IMR-90 (cell line): ENCODE measurements at regions not wholly inside any gene's neighbourhood (a gene's known extent, or its start where the extent isn't known, plus 50 kb on each side); places are given as distances from the start of the nearest gene placed in this dataset.
A peak's percentile ranks its signal among the peaks of the same experiment; 100 is the strongest.

Experiments used
- ATAC-seq: fragments of 200-7000 bp; cut with Tn5 transposase; 2 replicates; pipeline ENCODE4 v1.9.1; 2020; ENCODE audit warnings: low read depth, mild to moderate bottlenecking, moderate library complexity
- BruUV-seq: library from RNA; stranded (reverse); fragments of 400-500 nt; replicated peaks from 2 replicates; lab custom pipeline; 2021; lab: Mats Ljungman, UMichigan
- CTCF ChIA-PET: fragments of 300-600 bp; formaldehyde crosslinking; extraction: SDS; loops from one replicate; lab custom pipeline; 2021; ENCODE audit warnings: antibody characterized with exemption; lab: Yijun Ruan, JAX
- POLR2A ChIA-PET: fragments of 300-600 bp; sonication (Branson Sonifier 250); formaldehyde crosslinking; loops from one replicate; lab custom pipeline; 2022; ENCODE audit warnings: antibody characterized with exemption; ENCODE audit not compliant: unreplicated experiment; lab: Charles Lee
- DNase-seq: peaks from one replicate; pipeline ENCODE4 v3.0.0; 2013
- H2AFZ ChIP-seq: replicated peaks from 2 replicates; pipeline ENCODE3; 2013; ENCODE audit warnings: low read length, mild to moderate bottlenecking; ENCODE audit not compliant: poor library complexity
- H2AK5ac ChIP-seq: 2 replicates; pipeline ENCODE4 v1.6.1; 2013; ENCODE audit warnings: low read depth, low read length, inconsistent platforms
- H2AK9ac ChIP-seq: replicated peaks from 2 replicates; pipeline ENCODE3; 2013; ENCODE audit warnings: mild to moderate bottlenecking, low read depth, low read length, moderate library complexity; ENCODE audit not compliant: poor library complexity
- H2BK120ac ChIP-seq: 2 replicates; pipeline ENCODE4 v1.6.1; 2013; ENCODE audit warnings: low read depth, low read length, inconsistent platforms
- H2BK15ac ChIP-seq: 3 replicates; pipeline ENCODE4 v1.6.1; 2013; ENCODE audit warnings: low read depth, low read length, inconsistent platforms
- H2BK20ac ChIP-seq: 2 replicates; pipeline ENCODE4 v1.6.1; 2013; ENCODE audit warnings: low read depth, mild to moderate bottlenecking, inconsistent platforms, low read length, moderate library complexity
- H2BK5ac ChIP-seq: 2 replicates; pipeline ENCODE4 v1.6.1; 2013; ENCODE audit warnings: mild to moderate bottlenecking, low read depth, low read length, inconsistent platforms; ENCODE audit not compliant: poor library complexity, severe bottlenecking
- H3K14ac ChIP-seq: replicated peaks from 2 replicates; pipeline ENCODE4 v1.6.1; 2013; ENCODE audit warnings: low read depth, low read length, inconsistent platforms
- H3K18ac ChIP-seq: 2 replicates; pipeline ENCODE4 v1.6.1; 2013; ENCODE audit warnings: low read depth, low read length, control low read depth
- H3K23ac ChIP-seq: 2 replicates; pipeline ENCODE4 v1.6.1; 2013; ENCODE audit warnings: low read depth, low read length, inconsistent platforms
- H3K27ac ChIP-seq: 2 replicates; pipeline ENCODE4 v1.5.1; 2013; ENCODE audit warnings: mild to moderate bottlenecking, control low read depth, low read length; ENCODE audit not compliant: insufficient read depth
- H3K27me3 ChIP-seq: 2 replicates; pipeline ENCODE4 v1.6.1; 2013; ENCODE audit warnings: low read length; ENCODE audit not compliant: control insufficient read depth, insufficient read depth
- H3K36me3 ChIP-seq: 2 replicates; pipeline ENCODE4 v1.6.1; 2013; ENCODE audit warnings: low read length, mixed read lengths; ENCODE audit not compliant: control insufficient read depth, insufficient read depth
- H3K4ac ChIP-seq: 2 replicates; pipeline ENCODE4 v1.6.1; 2013; ENCODE audit warnings: low read depth, low read length, inconsistent platforms
- H3K4me1 ChIP-seq: 2 replicates; pipeline ENCODE4 v1.6.1; 2013; ENCODE audit warnings: low read length, mixed read lengths; ENCODE audit not compliant: control insufficient read depth, insufficient read depth
- H3K4me2 ChIP-seq: 2 replicates; pipeline ENCODE4 v1.6.1; 2013; ENCODE audit warnings: low read depth, mild to moderate bottlenecking, control low read depth, low read length, moderate library complexity
- H3K4me3 ChIP-seq: 2 replicates; pipeline ENCODE4 v1.5.1; 2013; ENCODE audit warnings: low read depth, mild to moderate bottlenecking, control low read depth, low read length, moderate library complexity; ENCODE audit not compliant: insufficient read depth
- H3K56ac ChIP-seq: 2 replicates; pipeline ENCODE4 v1.6.1; 2013; ENCODE audit warnings: low read length, inconsistent platforms; ENCODE audit not compliant: insufficient read depth; ENCODE audit errors: extremely low read depth
- H3K79me1 ChIP-seq, 2 experiments: 2 replicates each; pipeline ENCODE4 v1.6.1; 2013; ENCODE audit warnings: low read length in 2 of 2, inconsistent platforms in 1 of 2, low read depth in 1 of 2
- H3K9ac ChIP-seq: 2 replicates; pipeline ENCODE4 v1.6.1; 2013; ENCODE audit warnings: low read depth, low read length, control low read depth
- H3K9me1 ChIP-seq: 2 replicates; pipeline ENCODE4 v1.6.1; 2013; ENCODE audit warnings: low read length, inconsistent platforms; ENCODE audit not compliant: insufficient read depth
- H3K9me3 ChIP-seq: 2 replicates; pipeline ENCODE4 v1.6.1; 2013; ENCODE audit warnings: low read length; ENCODE audit not compliant: control insufficient read depth, insufficient read depth
- H4K20me1 ChIP-seq: 2 replicates; pipeline ENCODE4 v1.6.1; 2013; ENCODE audit warnings: low read length, inconsistent platforms; ENCODE audit not compliant: insufficient read depth
- H4K5ac ChIP-seq: 2 replicates; pipeline ENCODE4 v1.6.1; 2013; ENCODE audit warnings: mild to moderate bottlenecking, low read depth, low read length, control low read depth
- H4K8ac ChIP-seq, 2 experiments: 2 replicates each; pipeline ENCODE4 v1.6.1; 2013; ENCODE audit warnings: low read depth in 2 of 2, low read length in 2 of 2, control low read depth in 1 of 2, inconsistent platforms in 1 of 2
- H4K91ac ChIP-seq: 2 replicates; pipeline ENCODE4 v1.6.1; 2013; ENCODE audit warnings: low read depth, low read length, inconsistent platforms; ENCODE audit not compliant: insufficient read depth
- CEBPB ChIP-seq: IDR thresholded peaks from 2 replicates; pipeline ENCODE4 v1.6.1; 2012; ENCODE audit warnings: low read depth, low read length, improper control_type of control experiment
- MAFK ChIP-seq: IDR thresholded peaks from 2 replicates; pipeline ENCODE4 v1.6.1; 2012; ENCODE audit warnings: low read depth, low read length, improper control_type of control experiment
- NFE2L2 ChIP-seq: fragments of 150-350 bp; IDR thresholded peaks from 2 replicates; pipeline ENCODE4 v1.6.1; 2016; ENCODE audit warnings: low read depth, mild to moderate bottlenecking, low read length
- RCOR1 ChIP-seq: IDR thresholded peaks from 2 replicates; pipeline ENCODE4 v1.6.1; 2012; ENCODE audit warnings: mild to moderate bottlenecking, low read length, improper control_type of control experiment; ENCODE audit not compliant: insufficient replicate concordance
- RFX5 ChIP-seq: IDR thresholded peaks from 2 replicates; pipeline ENCODE4 v1.8.0; 2012; ENCODE audit warnings: low read depth, mild to moderate bottlenecking, low read length, moderate library complexity
- SMC3 ChIP-seq: fragments of 150-350 bp; IDR thresholded peaks from 2 replicates; pipeline ENCODE4 v1.6.1; 2016; ENCODE audit warnings: low read depth, mild to moderate bottlenecking, antibody characterized with exemption, low read length, moderate library complexity
- WGBS, 2 experiments: methylation state at CpG; one replicate each; pipeline versions ENCODE4 v1.1.5 to v1.1.7; 2013; ENCODE audit warnings: missing lambda C conversion rate in 2 of 2; ENCODE audit not compliant: insufficient read length in 1 of 2; ENCODE audit errors: extremely low coverage in 2 of 2; 5-methylcytosine and 5-hydroxymethylcytosine counted together
- dilution Hi-C: fragments of 300-500 bp; cut with HindIII; formaldehyde crosslinking; loops from one replicate; pipeline ENCODE4 v1.14.3; 2018; ENCODE audit warnings: low sequenced_read_pairs; ENCODE audit not compliant: unreplicated experiment
- in situ Hi-C: fragments of 300-500 bp; cut with MboI; formaldehyde crosslinking; loops from 3 replicates; pipeline ENCODE4 v1.14.3; 2019; ENCODE audit warnings: low sequenced_read_pairs, inconsistent platforms, mixed read lengths
- intact Hi-C: fragments of 100-400 bp; cut with micrococcal nuclease; formaldehyde crosslinking; loops from 2 replicates; pipeline ENCODE4 v1.10.0; 2022
- TF ChIP-seq, protein P1 (sequence below): fragments of 150-350 bp; IDR thresholded peaks from 2 replicates; pipeline ENCODE4 v1.6.1; 2016; ENCODE audit warnings: low read depth, mild to moderate bottlenecking, low read length, moderate library complexity, borderline replicate concordance

DNA sequence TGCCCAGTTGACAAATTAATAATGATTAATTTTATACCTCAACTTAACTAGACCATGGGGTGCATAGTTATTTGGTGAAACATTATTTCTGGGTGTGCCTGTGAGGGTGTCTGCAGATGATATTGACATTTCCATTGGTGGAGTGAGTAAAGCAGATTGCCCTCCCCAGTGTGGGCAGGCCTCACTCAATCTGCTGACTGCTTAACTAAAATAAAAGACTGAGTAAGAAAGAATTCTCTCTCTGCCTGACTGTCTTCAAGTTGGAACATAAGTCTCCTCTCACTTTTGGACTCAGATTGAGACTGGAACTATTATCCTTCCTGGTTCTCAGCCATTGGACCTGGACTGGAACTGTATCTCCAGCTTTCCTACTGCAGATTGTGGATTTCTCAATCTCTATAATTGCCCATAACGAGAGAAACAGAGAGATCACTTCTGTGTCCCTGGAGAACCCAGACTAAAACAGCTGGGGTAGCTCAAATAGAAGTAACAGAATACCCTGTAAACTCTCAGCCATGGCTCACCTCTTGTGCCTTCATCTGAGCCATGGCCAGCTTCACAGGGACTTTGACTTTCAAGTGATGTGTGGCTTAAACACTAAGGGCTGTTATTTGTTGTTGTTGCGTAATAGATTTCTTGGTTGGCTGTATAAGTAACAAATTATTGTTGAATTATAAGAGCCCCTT is 575.3 kb upstream of the RAB6C start:
- no peak overlapping the region for H2AK9ac ChIP-seq
- H3K4me3 ChIP-seq: no peak overlapping the region
- H4K8ac ChIP-seq: no peak overlapping the region
- no CpG with 5 or more reads among the region's 2 CpGs for WGBS, 2 experiments
- dilution Hi-C loops (no loop called here), in situ Hi-C loops (no loop called here), intact Hi-C loops (no loop called here)
- no peak overlapping the region for H4K5ac ChIP-seq
- H2AK5ac ChIP-seq: no peak overlapping the region
- no peak overlapping the region for H3K4me2 ChIP-seq
- CTCF ChIA-PET: no interaction called here
- H3K18ac ChIP-seq: no peak overlapping the region
- no peak overlapping the region for H2BK120ac ChIP-seq
- DNase-seq: no peak
- TF ChIP-seq CEBPB: peak; percentile 81
- no peak for TF ChIP-seq NFE2L2
- TF ChIP-seq SMC3: no peak
- TF ChIP-seq RFX5: no peak
- TF ChIP-seq, protein P1, sequence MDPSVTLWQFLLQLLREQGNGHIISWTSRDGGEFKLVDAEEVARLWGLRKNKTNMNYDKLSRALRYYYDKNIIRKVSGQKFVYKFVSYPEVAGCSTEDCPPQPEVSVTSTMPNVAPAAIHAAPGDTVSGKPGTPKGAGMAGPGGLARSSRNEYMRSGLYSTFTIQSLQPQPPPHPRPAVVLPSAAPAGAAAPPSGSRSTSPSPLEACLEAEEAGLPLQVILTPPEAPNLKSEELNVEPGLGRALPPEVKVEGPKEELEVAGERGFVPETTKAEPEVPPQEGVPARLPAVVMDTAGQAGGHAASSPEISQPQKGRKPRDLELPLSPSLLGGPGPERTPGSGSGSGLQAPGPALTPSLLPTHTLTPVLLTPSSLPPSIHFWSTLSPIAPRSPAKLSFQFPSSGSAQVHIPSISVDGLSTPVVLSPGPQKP: no peak
- TF ChIP-seq RCOR1: no peak
- no peak for TF ChIP-seq MAFK
- no peak for ATAC-seq
- H3K23ac ChIP-seq: no peak overlapping the region
- no peak overlapping the region for H3K27ac ChIP-seq
- H3K9me3 ChIP-seq: peaks cover 11% of the 10 kb centered on the region
- H3K4me1 ChIP-seq: no peaks in the 10 kb centered on the region
- no peaks in the 10 kb centered on the region for H3K36me3 ChIP-seq
- no peak overlapping the region for H2BK5ac ChIP-seq
- no TSS peak for BruUV-seq
- H3K9ac ChIP-seq: no peak overlapping the region
- H2BK15ac ChIP-seq: no peak overlapping the region
- H4K91ac ChIP-seq: no peak overlapping the region
- H2BK20ac ChIP-seq: no peak overlapping the region
- no peak overlapping the region for H3K4ac ChIP-seq
- H3K79me1 ChIP-seq: no peaks in the 10 kb centered on the region
- H4K20me1 ChIP-seq: no peaks in the 10 kb centered on the region
- H2AFZ ChIP-seq: no peak overlapping the region
- H3K27me3 ChIP-seq: no peaks in the 10 kb centered on the region
- H3K9me1 ChIP-seq: no peaks in the 10 kb centered on the region
- no peak overlapping the region for H3K56ac ChIP-seq
- no peak overlapping the region for H3K14ac ChIP-seq
- POLR2A ChIA-PET: no interaction called here
